ENCODE measurements at regions not wholly inside any gene's neighbourhood (a gene's known extent, or its start where the extent isn't known, plus 50 kb on each side); places are given as distances from the start of the nearest gene placed in this dataset.

GRCh38 chr2:234714711-234715110, 217.8 kb upstream of the ARL4C start:
- Histone ChIP-seq H3K9me3 (no peaks in the 10 kb centered on the region), H3K4me3 (no peak overlapping the region), H3K27me3 (no peaks in the 10 kb centered on the region), H3K36me3 (no peaks in the 10 kb centered on the region), H3K4me1 (no peaks in the 10 kb centered on the region), H3K27ac (no peak overlapping the region)
- TF ChIP-seq CTCF (IDR thresholded peaks at IDR 0.05) = no peak
- intact Hi-C loops (cut with DNase I) = no loop called here
- no peak for DNase-seq (ENCODE audit: low spot score in 2 of 2)

- Histone ChIP-seq H3K27ac (no peak overlapping the region), H3K9me3 (no peaks in the 10 kb centered on the region), H3K4me3 (no peak overlapping the region), H3K27me3 (no peaks in the 10 kb centered on the region), H3K36me3 (no peaks in the 10 kb centered on the region), H3K4me1 (no peaks in the 10 kb centered on the region)
- intact Hi-C loops (cut with DNase I) = no loop called here
- TF ChIP-seq CTCF (IDR thresholded peaks at IDR 0.05) = no peak
- no peak for DNase-seq (ENCODE audit: low spot score in 2 of 2)
These were observed 215.6 kb upstream of the ARL4C start for GRCh38 chr2:234712421-234712935.

- TF ChIP-seq CTCF (IDR thresholded peaks at IDR 0.05) = no peak
- DNase-seq (ENCODE audit: low spot score in 2 of 2) = no peak
- Histone ChIP-seq H3K27ac (no peak overlapping the region), H3K4me1 (no peaks in the 10 kb centered on the region), H3K27me3 (no peaks in the 10 kb centered on the region), H3K4me3 (no peak overlapping the region), H3K36me3 (no peaks in the 10 kb centered on the region), H3K9me3 (no peaks in the 10 kb centered on the region)
- intact Hi-C loops (cut with DNase I) = no loop called here
These were observed 214.4 kb upstream of the ARL4C start for GRCh38 chr2:234711308-234711707.

GRCh38 chr2:234710587-234710986, 213.7 kb upstream of the ARL4C start:
- DNase-seq (ENCODE audit: low spot score in 2 of 2) = no peak
- intact Hi-C loops (cut with DNase I) = no loop called here

GRCh38 chr2:234710066-234710465, 213.2 kb upstream of the ARL4C start:
- H3K27ac ChIP-seq = no peak overlapping the region
- H3K27me3 ChIP-seq = no peaks in the 10 kb centered on the region
- no peak for DNase-seq (ENCODE audit: low spot score in 2 of 2)
- H3K4me3 ChIP-seq = no peak overlapping the region
- no peaks in the 10 kb centered on the region for H3K9me3 ChIP-seq
- no peak for TF ChIP-seq CTCF (IDR thresholded peaks at IDR 0.05)
- H3K36me3 ChIP-seq = no peaks in the 10 kb centered on the region
- no peaks in the 10 kb centered on the region for H3K4me1 ChIP-seq
- intact Hi-C loops (cut with DNase I) = no loop called here

More at GRCh38 chr2:234710587-234710986, 213.7 kb upstream of the ARL4C start:
- no peaks in the 10 kb centered on the region for H3K9me3 ChIP-seq
- no peaks in the 10 kb centered on the region for H3K27me3 ChIP-seq
- H3K4me1 ChIP-seq = no peaks in the 10 kb centered on the region
- H3K27ac ChIP-seq = no peak overlapping the region
- H3K36me3 ChIP-seq = no peaks in the 10 kb centered on the region
- no peak for TF ChIP-seq CTCF (IDR thresholded peaks at IDR 0.05)
- H3K4me3 ChIP-seq = no peak overlapping the region

- Histone ChIP-seq H3K9me3 (no peaks in the 10 kb centered on the region), H3K4me1 (no peaks in the 10 kb centered on the region), H3K36me3 (no peaks in the 10 kb centered on the region), H3K4me3 (no peak overlapping the region), H3K27ac (no peak overlapping the region), H3K27me3 (no peaks in the 10 kb centered on the region)
- TF ChIP-seq CTCF (IDR thresholded peaks at IDR 0.05) = no peak
- intact Hi-C loops (cut with DNase I) = no loop called here
- DNase-seq (ENCODE audit: low spot score in 2 of 2) = no peak
These were observed 211.8 kb upstream of the ARL4C start for GRCh38 chr2:234708717-234709116.
